Esophagus muscularis mucosa (tissue), 4 donors: ENCODE measurements at regions not wholly inside any gene's neighbourhood (a gene's known extent, or its start where the extent isn't known, plus 50 kb on each side); places are given as distances from the start of the nearest gene placed in this dataset.

Source experiments
- CTCF ChIP-seq, 3 experiments: fragments of 200-600 bp in 2 of 3; fragments of 450-650 bp in 1 of 3; sonication (generic) in 2 of 3; IDR thresholded peaks; one replicate each; pipeline ENCODE4 v1.5.1; 2017 to 2019; ENCODE audit warnings: antibody characterized with exemption in 3 of 3, mild to moderate bottlenecking in 2 of 3, moderate library complexity in 1 of 3
- EP300 ChIP-seq: sonication (generic); formaldehyde crosslinking; IDR thresholded peaks from one replicate; pipeline ENCODE4 v1.6.1; 2017; ENCODE audit warnings: antibody characterized with exemption
- POLR2A ChIP-seq: fragments of 450-650 bp; IDR thresholded peaks from one replicate; pipeline ENCODE4 v1.6.1; 2017; ENCODE audit warnings: antibody characterized with exemption, moderate library complexity, mild to moderate bottlenecking, low read depth
- POLR2AphosphoS5 ChIP-seq, 2 donors: sonication (generic); formaldehyde crosslinking; IDR thresholded peaks; one replicate each; pipeline ENCODE4 v1.6.1; 2017; ENCODE audit warnings: antibody characterized with exemption in 2 of 2

- TF ChIP-seq CTCF (IDR thresholded peaks at IDR 0.05): no peak
- TF ChIP-seq POLR2AphosphoS5 (IDR thresholded peaks at IDR 0.05): no peak
- TF ChIP-seq POLR2A: no peak
- no peak for TF ChIP-seq EP300
Observed at GRCh38 chr2:16121231-16121985, 181.1 kb downstream of the MYCN start.
